ENCODE measurements at regions not wholly inside any gene's neighbourhood (a gene's known extent, or its start where the extent isn't known, plus 50 kb on each side); places are given as distances from the start of the nearest gene placed in this dataset.
"Not testable (repeated sequence)": the region's sequence is repeated elsewhere in the genome, so short reads cannot be mapped to it uniquely, and the experiment has no call there.

DNA sequence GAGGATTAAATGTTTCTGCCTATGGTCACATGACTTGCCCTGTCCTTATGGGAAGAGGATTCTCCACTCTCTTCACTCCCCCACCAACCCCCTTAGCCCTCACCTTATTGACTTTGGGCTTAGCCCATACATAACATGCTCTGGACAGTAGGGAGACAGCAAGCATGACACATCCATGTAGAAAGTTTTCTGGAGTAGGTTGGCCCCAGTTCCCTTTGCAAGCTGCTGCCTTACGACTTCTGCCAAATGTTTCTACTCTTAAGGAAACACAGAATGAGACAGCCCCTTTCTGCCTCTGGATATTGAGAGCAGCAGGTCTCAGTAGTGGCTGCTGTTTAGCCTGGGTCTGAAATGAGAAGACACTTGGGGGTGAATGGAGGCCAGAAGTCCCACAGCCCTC, 282.2 kb downstream of the MAP2K6 start:
- H3K9me3 Mint-ChIP-seq (ENCODE audit: unreplicated experiment): peaks cover 21% of the 10 kb centered on the region
- Histone ChIP-seq H3K4me3 (ENCODE audit: insufficient read depth, low read depth, low read length) (no peak overlapping the region), H3K9ac (ENCODE audit: low read length) (no peak overlapping the region), H3K9me3 (ENCODE audit: insufficient read depth, low read depth, low read length) (peaks cover 4% of the 10 kb centered on the region), H3K27me3 (ENCODE audit: insufficient read depth, low read length) (no peaks in the 10 kb centered on the region), H3K79me2 (ENCODE audit: insufficient read depth, low read length) (no peaks in the 10 kb centered on the region), H3K36me3 (ENCODE audit: insufficient read depth, low read length) (no peaks in the 10 kb centered on the region), H2AFZ (ENCODE audit: low read depth, low read length) (no peak overlapping the region), H3K4me1 (ENCODE audit: insufficient read depth, low read length) (no peaks in the 10 kb centered on the region), H3K4me2 (ENCODE audit: low read length) (no peak overlapping the region), H4K20me1 (ENCODE audit: insufficient read depth, low read length) (no peaks in the 10 kb centered on the region), H3K27ac (ENCODE audit: low read depth, low read length) (no peak overlapping the region)
- TF ChIP-seq, protein P1, sequence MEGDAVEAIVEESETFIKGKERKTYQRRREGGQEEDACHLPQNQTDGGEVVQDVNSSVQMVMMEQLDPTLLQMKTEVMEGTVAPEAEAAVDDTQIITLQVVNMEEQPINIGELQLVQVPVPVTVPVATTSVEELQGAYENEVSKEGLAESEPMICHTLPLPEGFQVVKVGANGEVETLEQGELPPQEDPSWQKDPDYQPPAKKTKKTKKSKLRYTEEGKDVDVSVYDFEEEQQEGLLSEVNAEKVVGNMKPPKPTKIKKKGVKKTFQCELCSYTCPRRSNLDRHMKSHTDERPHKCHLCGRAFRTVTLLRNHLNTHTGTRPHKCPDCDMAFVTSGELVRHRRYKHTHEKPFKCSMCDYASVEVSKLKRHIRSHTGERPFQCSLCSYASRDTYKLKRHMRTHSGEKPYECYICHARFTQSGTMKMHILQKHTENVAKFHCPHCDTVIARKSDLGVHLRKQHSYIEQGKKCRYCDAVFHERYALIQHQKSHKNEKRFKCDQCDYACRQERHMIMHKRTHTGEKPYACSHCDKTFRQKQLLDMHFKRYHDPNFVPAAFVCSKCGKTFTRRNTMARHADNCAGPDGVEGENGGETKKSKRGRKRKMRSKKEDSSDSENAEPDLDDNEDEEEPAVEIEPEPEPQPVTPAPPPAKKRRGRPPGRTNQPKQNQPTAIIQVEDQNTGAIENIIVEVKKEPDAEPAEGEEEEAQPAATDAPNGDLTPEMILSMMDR (IDR thresholded peaks at IDR 0.05; ENCODE audit: insufficient read depth, low read depth, low read length): no peak
- no peak for TF ChIP-seq EZH2 (IDR thresholded peaks at IDR 0.05; ENCODE audit: insufficient read depth, low read length)
- no peak overlapping the region for H3K4me3 Mint-ChIP-seq (ENCODE audit: unreplicated experiment)
- H3K4me1 Mint-ChIP-seq (ENCODE audit: low read depth, unreplicated experiment): no peaks in the 10 kb centered on the region
- DNase-seq (ENCODE audit: low read depth): no peak
- H3K36me3 Mint-ChIP-seq (ENCODE audit: low read depth, unreplicated experiment): no peaks in the 10 kb centered on the region
- no peak for FAIRE-seq
- no peaks in the 10 kb centered on the region for H3K27me3 Mint-ChIP-seq (ENCODE audit: low read depth, unreplicated experiment)
- H3K27ac Mint-ChIP-seq (ENCODE audit: unreplicated experiment): no peak overlapping the region

DNA sequence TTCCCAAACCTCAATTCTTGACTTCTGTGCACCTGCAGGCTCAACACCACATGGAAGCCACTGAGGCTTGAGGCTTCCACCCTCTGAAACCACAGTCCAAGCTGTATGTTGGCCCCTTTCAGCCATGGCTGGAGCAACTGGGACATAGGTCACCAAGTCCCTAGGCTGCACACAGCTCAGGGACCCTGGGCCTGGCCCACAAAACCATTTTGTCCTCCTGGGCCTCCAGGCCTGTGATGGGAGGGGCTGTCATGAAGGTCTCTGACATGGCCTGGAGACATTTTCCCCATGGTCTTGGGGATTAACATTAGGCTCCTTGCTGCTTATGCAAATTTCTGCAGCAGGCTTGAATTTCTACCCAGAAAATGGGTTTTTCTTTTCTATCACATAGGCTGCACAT, 283.9 kb downstream of the MAP2K6 start:
- H3K27me3 Mint-ChIP-seq (ENCODE audit: low read depth, unreplicated experiment); H3K27ac Mint-ChIP-seq (ENCODE audit: unreplicated experiment); H2AFZ ChIP-seq (ENCODE audit: low read depth, low read length); H3K4me2 ChIP-seq (ENCODE audit: low read length); H3K79me2 ChIP-seq (ENCODE audit: insufficient read depth, low read length); FAIRE-seq; H3K36me3 ChIP-seq (ENCODE audit: insufficient read depth, low read length); H3K4me3 ChIP-seq (ENCODE audit: insufficient read depth, low read depth, low read length); H3K4me1 Mint-ChIP-seq (ENCODE audit: low read depth, unreplicated experiment); H3K36me3 Mint-ChIP-seq (ENCODE audit: low read depth, unreplicated experiment); H4K20me1 ChIP-seq (ENCODE audit: insufficient read depth, low read length); H3K4me1 ChIP-seq (ENCODE audit: insufficient read depth, low read length); H3K9me3 ChIP-seq (ENCODE audit: insufficient read depth, low read depth, low read length); H3K9ac ChIP-seq (ENCODE audit: low read length); H3K27me3 ChIP-seq (ENCODE audit: insufficient read depth, low read length); H3K4me3 Mint-ChIP-seq (ENCODE audit: unreplicated experiment); DNase-seq (ENCODE audit: low read depth); H3K27ac ChIP-seq (ENCODE audit: low read depth, low read length): not testable (repeated sequence)
- peaks cover 21% of the 10 kb centered on the region for H3K9me3 Mint-ChIP-seq (ENCODE audit: unreplicated experiment)

DNA sequence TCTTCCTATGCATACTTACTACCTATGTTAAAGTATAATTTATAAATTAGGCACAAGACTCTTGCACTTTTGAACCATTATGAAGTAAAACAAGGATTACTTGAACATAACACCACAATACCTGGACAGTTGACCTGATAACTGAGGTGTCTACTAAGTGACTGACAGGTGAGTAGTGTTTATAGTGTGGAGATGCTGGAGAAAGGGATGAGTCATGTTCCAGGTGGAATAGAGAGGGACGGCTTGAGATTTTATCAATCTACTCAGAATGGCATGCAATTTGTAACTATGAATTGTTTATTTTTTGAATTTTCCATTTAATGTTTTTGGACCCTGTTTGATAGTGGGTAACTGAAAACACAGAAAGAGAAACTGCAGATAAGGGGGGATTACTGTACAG, 287.6 kb downstream of the MAP2K6 start:
- Histone ChIP-seq H3K9ac (ENCODE audit: low read length) (no peak overlapping the region), H3K4me2 (ENCODE audit: low read length) (no peak overlapping the region), H3K27ac (ENCODE audit: low read depth, low read length) (no peak overlapping the region), H3K4me1 (ENCODE audit: insufficient read depth, low read length) (no peaks in the 10 kb centered on the region), H3K36me3 (ENCODE audit: insufficient read depth, low read length) (no peaks in the 10 kb centered on the region), H3K79me2 (ENCODE audit: insufficient read depth, low read length) (no peaks in the 10 kb centered on the region), H2AFZ (ENCODE audit: low read depth, low read length) (no peak overlapping the region), H3K27me3 (ENCODE audit: insufficient read depth, low read length) (no peaks in the 10 kb centered on the region), H3K4me3 (ENCODE audit: insufficient read depth, low read depth, low read length) (no peak overlapping the region), H4K20me1 (ENCODE audit: insufficient read depth, low read length) (no peaks in the 10 kb centered on the region), H3K9me3 (ENCODE audit: insufficient read depth, low read depth, low read length) (peaks cover 2% of the 10 kb centered on the region)
- Mint-ChIP-seq H3K27me3 (ENCODE audit: low read depth, unreplicated experiment) (peaks cover 2% of the 10 kb centered on the region), H3K4me1 (ENCODE audit: low read depth, unreplicated experiment) (no peaks in the 10 kb centered on the region), H3K36me3 (ENCODE audit: low read depth, unreplicated experiment) (no peaks in the 10 kb centered on the region), H3K4me3 (ENCODE audit: unreplicated experiment) (no peak overlapping the region), H3K27ac (ENCODE audit: unreplicated experiment) (no peak overlapping the region), H3K9me3 (ENCODE audit: unreplicated experiment) (peaks cover 18% of the 10 kb centered on the region)
- TF ChIP-seq, protein P1 (IDR thresholded peaks at IDR 0.05; ENCODE audit: insufficient read depth, low read depth, low read length): no peak
- TF ChIP-seq EZH2 (IDR thresholded peaks at IDR 0.05; ENCODE audit: insufficient read depth, low read length): no peak
- DNase-seq (ENCODE audit: low read depth) (no peak), FAIRE-seq (no peak)

All from astrocyte (in vitro differentiated cells and primary cell).